GM13976 (cell line): ENCODE measurements at regions not wholly inside any gene's neighbourhood (a gene's known extent, or its start where the extent isn't known, plus 50 kb on each side); places are given as distances from the start of the nearest gene placed in this dataset.
"Not testable (repeated sequence)": the region's sequence is repeated elsewhere in the genome, so short reads cannot be mapped to it uniquely, and the experiment has no call there.

Experiments
- DNase-seq: peaks from one replicate; pipeline ENCODE4 v3.0.0; 2012; ENCODE audit warnings: low spot score
- in situ Hi-C: fragments of 300-500 bp; cut with MboI; formaldehyde crosslinking; loops from one replicate; pipeline ENCODE4 v1.12.0; 2022; ENCODE audit warnings: low sequenced_read_pairs, mixed read lengths, inconsistent platforms; ENCODE audit not compliant: unreplicated experiment
- TF ChIP-seq, protein P1 (sequence below): IDR thresholded peaks from 2 replicates; pipeline ENCODE4 v1.5.1; 2012; ENCODE audit warnings: borderline replicate concordance, mild to moderate bottlenecking; ENCODE audit not compliant: insufficient read depth; ENCODE audit errors: extremely low read depth, missing control alignments, control extremely low read depth

DNA sequence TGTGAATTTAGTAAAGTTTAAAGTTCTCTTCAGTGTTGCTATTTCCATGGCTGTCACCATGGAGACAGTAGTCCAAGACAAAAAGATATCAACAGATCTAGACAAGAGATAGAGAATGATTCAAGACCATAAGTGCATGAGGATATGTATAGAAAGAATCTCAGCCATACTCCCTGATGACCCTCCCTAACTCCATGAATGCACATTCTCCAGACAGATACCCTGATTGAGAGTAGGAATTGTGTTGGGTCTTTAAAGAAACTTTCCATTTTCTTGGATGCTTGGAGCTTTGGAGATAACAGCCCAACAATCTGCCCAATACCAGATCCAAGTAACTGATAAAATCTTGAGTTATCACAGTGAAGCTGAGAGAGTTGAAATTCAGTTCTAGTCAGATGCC is 1601.2 kb upstream of the CELF4 start:
- in situ Hi-C loops, result no loop called here
- DNase-seq, result no peak
- TF ChIP-seq, protein P1, sequence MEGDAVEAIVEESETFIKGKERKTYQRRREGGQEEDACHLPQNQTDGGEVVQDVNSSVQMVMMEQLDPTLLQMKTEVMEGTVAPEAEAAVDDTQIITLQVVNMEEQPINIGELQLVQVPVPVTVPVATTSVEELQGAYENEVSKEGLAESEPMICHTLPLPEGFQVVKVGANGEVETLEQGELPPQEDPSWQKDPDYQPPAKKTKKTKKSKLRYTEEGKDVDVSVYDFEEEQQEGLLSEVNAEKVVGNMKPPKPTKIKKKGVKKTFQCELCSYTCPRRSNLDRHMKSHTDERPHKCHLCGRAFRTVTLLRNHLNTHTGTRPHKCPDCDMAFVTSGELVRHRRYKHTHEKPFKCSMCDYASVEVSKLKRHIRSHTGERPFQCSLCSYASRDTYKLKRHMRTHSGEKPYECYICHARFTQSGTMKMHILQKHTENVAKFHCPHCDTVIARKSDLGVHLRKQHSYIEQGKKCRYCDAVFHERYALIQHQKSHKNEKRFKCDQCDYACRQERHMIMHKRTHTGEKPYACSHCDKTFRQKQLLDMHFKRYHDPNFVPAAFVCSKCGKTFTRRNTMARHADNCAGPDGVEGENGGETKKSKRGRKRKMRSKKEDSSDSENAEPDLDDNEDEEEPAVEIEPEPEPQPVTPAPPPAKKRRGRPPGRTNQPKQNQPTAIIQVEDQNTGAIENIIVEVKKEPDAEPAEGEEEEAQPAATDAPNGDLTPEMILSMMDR, result no peak

DNA sequence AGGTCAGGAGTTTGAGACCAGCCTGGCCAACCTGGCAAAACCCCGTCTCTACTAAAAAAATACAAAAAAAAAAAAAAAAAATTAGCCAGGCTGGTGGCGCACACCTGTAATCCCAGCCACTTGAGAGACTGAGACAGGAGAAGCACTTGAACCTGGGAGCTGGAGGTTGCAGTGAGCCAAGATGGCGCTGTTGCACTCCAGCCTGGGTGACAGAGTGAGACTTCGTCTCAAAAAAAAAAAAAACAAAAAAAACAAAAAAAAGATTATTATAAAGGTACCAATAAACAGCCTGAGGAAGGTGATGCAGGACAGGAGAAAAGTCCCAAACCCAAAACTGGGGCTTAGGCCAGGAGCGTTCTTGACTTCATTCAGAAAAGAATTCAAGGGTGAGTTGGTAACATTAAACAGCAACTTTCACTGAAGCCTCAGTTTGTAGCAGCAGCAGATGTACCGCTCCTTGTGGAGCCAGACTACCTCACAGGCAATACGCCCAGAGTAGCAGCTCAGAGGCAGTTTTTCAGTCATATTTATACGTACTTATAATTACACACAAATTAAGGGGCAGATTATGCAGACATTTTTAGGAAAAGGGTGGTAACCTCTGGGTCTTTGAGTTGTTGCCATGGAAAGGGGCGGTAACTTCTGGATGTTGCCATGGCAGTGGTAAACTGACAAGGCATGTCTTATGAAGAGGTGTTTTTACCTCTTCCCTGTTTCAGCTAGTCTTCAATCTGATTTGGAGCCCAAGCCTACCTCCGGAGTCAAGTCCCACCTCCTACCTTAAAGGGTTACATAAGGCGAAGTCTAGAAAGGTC is 1596.6 kb upstream of the CELF4 start:
- in situ Hi-C loops, result no loop called here
- TF ChIP-seq, protein P1, result no peak
- no peak for DNase-seq

DNA sequence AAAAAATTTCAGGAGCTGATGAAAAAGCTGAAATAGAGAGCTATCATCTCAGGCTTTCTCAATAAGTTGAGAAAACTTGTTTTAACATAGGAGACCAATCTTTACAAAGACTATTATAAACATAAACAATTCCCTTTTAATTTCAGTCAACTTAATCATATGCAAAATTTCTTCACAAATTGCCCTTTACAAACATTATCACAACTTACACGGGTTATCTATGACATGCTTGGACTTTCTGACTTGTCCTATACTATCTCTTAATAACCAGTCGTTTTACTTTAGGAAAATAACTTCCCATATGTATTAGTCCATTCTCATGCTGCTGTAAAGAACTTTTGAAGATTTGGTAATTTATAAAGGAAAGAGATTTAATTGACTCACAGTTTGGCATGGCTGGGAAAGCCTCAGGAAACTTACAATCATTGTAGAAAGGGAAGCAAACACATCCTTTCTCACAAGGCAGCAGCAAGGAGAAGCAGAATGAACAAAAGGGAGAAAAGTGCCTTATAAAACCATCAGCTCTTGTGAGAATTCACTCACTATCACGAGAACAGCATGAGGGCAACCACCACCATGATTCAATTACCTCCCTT is 1583.7 kb upstream of the CELF4 start:
- no peak for DNase-seq
- in situ Hi-C loops, result no loop called here

DNA sequence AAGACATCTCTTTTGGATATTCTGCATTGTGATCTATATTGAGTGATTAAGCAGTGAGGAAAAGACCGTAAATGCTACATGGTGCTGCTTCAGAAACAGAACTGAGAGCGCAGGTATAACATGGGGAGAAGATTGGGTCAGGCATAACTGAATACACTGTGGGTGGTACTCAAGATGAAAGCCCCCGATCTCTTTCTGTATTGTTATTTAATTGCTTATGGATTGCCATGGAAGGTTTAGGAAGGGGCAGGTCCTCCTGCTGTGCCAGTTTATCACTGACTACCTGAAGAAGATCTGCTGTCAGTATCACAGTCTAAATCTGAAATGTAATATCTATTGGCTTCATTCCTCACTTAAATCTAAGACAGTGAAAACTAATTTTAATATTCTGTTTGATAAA is 1568.7 kb upstream of the CELF4 start:
- TF ChIP-seq, protein P1, result no peak
- DNase-seq, result no peak
- in situ Hi-C loops, result no loop called here

More for the DNA sequence above, 1583.7 kb upstream of the CELF4 start:
- TF ChIP-seq, protein P1, result no peak

DNA sequence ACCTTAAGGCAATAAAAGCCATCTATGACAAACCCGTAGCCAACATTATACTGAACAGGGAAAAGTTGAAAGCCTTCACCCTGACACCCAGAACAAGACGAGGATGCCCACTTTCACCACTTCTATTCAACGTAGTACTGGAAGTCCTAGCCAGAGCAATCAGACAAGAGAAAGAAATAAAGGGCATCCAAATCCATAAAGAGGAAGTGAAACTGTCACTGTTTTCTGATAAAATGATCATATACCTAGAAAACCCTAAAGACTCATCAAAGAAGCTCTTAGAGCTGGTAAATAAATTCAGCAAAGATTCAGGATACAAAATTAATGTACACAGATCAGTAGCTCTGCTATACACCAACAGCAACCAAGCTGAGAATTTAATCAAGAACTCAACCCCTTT is 1561.9 kb upstream of the CELF4 start:
- in situ Hi-C loops, DNase-seq: not testable (repeated sequence)

DNA sequence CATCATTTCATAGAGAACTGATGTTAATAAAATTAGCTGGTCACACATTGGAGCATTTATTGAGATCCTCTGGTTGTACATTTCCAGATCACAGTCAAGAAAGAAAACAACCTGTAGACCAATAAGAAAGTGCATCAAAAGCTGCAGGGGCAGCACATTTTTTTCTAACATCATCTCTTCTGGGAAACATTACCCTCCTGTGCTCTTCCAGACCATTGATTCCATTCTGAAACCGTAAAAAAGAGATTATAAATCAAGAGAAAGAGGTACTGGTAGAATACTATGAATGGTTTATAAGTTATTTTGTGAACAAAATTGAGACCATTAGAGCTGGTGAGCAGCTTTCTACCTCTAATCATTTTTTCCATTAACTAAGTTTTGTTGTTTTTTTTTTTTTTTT is 1548.2 kb upstream of the CELF4 start:
- TF ChIP-seq, protein P1, result no peak
- DNase-seq, result no peak
- in situ Hi-C loops, result no loop called here

DNA sequence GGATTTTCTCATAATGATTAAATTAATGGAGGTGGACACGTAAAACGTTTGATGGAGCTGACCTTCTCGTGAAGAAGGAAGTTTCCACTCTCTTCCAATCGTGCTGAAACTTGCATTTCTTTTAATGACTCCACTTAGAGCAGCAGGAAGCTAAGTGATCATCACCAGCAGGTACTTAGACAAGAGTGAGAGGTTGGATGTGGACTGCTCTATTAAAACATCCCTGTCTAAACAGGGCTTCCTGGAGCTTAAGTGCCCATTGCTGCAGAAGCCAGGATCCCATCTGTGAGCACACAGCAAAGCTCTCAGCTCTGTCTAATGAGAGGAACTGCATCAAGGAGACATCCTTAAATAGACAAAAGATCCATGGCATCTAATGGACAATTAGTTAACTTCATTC is 1539.5 kb upstream of the CELF4 start:
- DNase-seq, result no peak
- in situ Hi-C loops, result no loop called here
- TF ChIP-seq, protein P1, result no peak
